NCI-H69 (cell line): ENCODE measurements at regions not wholly inside any gene's neighbourhood (a gene's known extent, or its start where the extent isn't known, plus 50 kb on each side); places are given as distances from the start of the nearest gene placed in this dataset.

Experiments used
- DNase-seq: peaks from one replicate; lab custom pipeline; 2025; lab: John Stamatoyannopoulos, UW

DNA sequence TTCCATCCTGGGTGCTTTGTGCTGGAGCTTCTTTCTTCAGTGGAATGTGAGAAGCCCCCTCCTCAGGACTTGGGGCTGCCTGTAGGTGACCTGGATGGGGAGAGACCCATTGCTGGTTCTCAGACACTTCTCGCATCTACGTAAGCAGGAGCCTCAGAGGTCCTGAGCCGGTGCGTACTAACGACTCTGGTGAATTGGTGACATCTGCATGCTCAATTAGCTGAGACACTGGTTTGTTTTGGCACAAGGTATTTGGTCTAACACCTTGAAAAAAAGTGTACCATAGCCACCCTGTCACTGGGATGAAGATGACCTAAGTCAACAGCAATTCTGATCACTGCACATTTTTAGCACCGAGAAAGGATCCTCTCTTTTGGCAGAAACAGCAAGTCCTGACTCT lies 57.7 kb downstream of the LRRC30 start:
- DNase-seq, result no peak

DNA sequence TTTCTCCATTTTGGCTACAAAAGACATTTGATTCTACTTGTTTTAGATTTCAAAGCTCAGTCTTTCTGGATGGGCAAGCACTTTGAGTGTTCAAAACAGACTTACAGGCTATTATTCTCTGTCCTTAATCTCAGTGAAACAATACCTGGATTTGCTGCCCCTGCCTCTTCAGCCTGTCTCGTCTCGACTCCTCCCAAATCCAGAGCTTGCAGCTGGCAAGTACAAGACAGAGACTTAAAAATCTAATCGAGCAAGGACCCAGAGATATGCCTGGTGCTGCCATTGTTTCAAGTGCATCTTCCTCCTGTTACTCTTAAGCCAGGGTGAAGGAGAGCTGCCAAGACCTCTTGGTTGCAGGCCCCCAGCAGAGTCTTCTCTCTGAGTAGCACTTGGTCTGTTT lies 59.2 kb downstream of the LRRC30 start:
- DNase-seq, result no peak

DNA sequence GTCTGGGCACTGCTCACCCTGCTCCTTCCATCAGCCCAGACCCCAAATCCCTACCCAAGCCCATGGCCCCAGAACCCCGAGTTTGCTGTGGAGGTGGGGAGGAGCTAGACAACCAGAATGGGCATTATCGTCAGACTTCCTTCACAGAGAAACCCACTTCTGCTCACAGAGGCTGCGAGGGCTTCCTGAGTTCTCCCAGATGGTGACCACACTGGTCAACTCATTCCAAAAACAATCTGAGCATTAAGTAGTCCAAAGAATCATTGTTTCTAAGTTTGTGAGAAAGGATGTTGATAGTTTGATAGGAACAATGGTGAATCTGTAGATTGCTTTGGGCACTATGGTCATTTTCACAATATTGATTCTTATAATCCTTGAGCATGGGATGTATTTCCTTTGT lies 60.2 kb downstream of the LRRC30 start:
- DNase-seq, result no peak

DNA sequence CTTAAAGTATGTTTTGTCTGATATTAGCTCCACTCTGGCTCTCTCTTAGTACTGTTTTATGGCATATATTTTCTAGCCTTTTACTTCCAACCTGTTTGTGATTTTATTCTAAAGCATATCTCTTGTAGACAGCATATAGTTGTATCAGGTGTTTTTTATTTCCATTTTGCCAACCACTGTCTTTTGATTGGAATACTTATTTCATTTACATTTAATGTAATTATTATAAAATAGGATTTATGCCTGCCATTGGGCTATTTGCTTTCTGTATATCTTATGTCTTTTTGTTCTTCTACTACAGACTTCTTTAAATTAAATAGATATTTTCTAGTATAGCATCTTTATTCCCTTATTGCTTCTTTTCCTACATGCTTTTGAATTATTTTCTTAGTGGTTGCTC lies 67.3 kb downstream of the LRRC30 start:
- DNase-seq, result no peak

DNA sequence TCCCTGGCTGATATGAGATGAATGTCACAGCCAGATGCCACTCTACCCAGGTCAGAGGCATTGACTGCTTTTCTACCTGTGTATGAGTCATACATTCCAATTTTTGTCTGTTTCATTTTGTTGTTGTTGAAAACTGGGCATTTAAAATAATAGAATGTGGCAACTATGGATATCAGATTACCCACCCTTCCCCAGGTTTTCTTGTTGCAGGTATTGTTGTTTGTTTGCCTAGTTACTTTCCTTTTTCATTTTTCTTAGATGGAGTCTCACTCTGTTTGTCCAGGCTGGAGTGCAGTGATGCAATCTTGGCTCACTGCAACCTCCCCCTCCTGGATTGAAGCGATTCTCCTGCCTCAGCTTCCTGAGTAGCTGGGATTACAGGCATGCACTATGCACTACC lies 70.2 kb downstream of the LRRC30 start:
- peak; percentile 46 for DNase-seq

DNA sequence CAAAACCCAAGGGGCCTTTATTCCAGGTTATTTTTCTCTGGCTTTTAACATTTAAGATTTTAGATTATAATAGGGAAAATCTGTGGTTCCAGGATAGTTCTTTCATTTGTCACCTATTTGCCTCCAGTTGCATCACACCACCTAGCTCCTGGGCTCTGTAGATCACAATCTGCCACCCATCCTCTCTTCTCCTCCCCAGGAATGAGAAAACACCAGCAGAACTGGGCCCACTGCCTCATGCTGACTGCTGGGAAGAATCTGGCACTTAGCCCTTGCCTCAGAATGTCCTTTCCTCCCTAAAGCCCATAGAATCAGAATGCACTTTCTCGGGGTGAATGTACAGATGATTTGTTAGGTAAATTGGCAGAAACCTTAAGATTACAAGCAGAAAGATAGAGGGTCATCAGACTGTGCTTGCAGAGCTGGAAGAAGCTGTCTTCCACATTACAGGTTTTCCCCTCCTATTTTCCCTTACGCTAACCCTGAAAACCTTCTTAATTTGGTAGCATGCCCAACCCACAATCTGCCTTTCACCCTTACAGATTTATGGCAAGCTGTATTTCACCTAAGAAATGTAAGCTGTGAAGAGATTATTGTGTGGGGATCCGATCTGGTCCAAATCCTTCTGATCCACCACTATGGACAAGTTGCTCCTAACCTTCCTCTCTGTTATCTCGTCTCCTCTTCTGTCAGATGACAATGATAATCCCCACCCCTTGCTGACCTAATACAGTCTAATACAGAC lies 72.6 kb downstream of the LRRC30 start:
- no peak for DNase-seq

DNA sequence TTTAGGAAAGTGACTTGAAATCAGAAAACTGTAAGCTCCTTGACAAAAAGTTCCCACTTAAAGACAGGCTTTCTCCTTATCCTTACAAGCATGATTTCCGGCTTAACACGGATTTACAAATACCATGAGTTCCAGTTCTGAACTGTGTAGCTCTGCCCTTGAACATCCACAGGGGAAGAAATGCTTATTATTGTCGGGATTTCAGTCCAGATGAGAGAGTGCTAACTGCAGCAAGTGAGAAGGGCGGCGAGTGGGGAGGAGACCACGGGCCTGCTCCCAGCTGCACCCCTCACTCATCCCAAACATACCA lies 73.1 kb downstream of the LRRC30 start:
- DNase-seq, result no peak

DNA sequence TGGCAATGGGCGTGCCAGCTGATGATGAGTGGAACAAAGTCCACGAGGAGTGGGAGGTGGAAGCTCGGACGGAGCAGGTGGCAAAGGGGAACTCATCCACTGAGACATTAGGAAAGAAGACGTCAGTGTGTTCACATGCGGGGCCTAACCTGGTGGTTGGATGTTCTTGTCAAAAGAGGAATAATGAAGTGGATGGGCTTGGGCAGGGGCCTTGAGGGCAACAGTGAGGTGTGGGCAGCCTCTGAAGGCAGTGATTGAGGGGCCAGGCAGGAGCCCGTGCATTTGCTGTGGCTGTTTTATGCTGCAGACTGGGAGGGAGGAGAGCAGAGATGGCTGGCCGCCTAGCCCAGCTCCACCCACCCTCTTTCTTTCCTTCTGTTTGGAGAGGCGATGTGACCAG lies 74.5 kb downstream of the LRRC30 start:
- no peak for DNase-seq

DNA sequence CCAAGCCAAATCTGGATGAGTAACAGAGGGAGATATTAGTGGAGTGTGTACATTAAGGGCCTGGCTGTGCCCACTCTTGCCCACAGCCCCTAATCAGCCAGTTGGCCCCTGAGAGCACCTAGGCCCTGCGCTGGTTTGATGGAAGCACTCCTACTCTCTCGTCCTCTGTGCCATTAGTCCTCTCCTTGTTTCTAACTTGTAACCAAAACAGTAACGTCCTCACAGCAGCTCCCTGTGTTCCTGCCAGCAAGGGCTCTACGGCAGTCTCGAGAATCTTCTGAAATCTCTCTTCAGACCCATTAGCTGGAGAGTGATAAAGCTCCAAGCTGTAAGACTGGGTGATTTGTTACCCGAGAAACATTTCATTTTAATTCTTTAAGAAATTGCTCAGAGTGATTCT lies 76.1 kb downstream of the LRRC30 start:
- DNase-seq, result no peak

DNA sequence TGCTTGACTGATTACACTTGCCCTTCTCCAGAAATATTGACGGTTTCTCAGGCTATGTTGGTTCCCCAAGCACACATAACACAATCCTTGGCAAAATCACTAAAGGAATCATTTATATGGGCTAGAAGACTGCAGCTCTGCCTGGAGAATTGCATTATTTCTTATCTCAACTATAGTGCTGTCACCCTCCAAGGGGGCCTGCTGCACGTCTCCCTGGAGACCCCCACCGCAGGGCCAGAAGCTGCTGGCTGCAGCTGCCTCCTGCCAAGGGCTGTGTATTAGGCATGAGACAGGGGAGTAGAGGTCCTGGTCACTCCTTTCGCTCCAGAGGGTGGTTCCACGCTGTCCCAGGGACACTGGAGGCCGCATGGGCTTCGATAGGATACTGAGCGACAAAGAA lies 76.6 kb downstream of the LRRC30 start:
- no peak for DNase-seq

DNA sequence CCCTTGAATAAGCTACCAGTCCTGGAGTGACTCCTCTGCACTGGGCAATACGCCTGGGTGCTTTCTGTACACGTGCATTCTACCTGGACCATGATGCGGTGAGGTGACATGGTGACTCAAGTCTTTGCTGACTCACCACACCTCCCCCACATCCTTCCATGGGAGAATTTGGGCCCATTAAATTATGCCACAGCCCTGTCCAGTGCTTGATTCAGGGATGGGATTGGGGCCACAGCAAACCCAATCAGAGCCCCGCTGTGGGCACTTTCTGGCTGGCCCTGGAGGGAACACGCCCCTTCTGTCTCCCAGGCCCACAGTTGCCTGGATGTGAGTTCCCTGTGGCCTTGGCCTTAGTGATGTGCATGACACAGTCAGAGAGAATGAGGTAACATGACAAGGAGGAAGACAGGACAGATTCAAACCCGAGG lies 86.9 kb downstream of the LRRC30 start:
- DNase-seq, result no peak

DNA sequence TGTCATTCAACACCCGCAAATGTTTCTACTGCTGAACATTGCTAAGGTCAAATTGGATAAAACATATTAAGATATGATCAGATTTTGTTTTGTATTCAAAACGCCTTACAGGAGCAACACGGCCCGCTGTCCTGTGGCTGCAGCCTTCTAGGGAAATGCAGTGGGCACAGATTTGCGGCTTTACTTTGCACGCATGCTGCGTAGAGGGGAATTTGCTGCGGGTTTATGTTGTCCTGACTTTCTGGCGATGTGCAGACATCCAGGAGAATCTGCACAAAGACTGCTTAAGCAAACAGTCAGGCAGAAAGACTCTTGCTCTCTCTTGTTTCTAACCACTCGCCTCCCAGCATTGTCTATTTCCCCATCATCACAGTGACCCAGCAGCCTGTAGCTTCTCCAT lies 88.3 kb downstream of the LRRC30 start:
- DNase-seq, result no peak

DNA sequence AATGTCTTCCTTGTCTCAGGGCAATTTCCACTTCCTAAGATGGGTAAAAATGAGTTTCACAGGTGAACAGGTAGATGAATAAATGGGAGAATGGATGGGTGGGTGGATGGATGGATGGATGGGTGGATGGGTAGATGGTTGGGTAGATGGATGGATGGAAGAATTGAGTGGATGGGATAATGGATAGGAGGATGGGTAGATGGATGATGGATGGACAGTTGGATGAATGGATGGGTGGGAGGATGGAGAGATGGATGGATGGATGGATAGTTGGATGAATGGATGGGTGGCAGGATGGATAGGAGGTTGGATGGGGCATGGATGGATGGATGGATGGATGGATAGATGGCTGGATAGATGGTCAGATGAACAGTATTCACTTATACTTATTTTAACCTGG lies 90.9 kb downstream of the LRRC30 start:
- DNase-seq, result no peak

DNA sequence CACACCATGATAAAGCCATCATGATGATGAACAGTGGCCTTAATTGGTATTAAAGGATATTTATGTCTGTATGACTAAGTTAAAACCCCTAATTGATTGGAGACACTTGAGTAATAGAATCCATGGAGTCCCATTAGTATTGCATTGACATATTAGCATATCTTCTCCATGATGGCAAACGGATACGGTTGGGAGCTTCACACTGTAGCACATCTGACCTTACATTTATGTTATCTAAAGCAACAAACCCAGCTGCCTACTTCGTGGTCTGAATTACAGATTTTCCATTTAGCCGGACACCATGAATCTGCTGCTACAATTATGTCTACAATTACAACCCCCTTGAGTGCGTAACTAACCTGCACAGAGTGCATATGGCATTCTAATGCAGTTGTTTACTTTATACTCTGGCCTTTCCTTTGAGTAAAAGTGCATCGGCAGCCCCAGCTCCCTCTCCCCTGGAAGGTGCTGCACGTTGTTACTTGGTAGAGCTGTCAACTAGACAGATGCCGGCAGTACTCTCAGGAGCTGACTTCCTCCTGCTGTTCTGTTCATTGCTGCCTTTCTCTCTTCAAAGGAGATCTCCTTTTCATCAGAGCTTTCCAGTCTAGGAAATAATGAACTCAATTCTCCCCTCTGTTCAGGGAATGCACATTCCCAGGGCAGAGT lies 92.1 kb downstream of the LRRC30 start:
- peak; percentile 60 for DNase-seq

DNA sequence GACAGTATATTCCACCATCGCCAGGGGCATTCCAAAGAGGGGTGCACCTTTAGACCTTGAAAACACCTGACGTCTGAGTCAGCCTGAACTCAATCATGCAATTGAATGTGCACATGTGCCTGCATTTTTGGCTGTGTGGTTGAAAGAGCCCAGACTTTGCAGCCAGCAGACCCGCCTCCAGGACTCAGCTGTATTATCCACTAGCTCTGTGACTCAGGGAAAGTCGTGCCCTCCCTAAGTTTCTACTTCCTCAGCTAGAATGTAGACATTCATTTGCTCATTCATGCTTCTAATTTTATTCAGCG lies 94.2 kb downstream of the LRRC30 start:
- no peak for DNase-seq

DNA sequence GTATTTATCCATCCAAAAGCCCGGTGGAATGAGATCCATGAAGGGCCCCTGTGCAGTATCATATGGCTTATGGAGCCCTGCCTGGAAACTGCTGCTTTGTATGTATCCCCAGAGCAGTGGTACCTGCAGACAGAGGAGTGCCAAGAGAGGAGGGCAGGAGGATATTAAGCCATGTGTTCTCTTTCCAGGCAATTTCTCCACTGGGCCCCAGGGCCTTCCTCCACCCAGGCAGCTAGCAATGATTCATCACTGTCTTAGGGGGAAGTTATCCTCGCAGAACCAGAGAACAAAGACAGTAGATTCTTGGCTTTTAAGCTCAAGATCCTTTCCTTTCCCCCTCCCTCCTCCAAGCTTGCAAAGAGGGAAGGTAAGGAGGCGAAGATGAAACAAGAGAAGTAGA lies 98.1 kb downstream of the LRRC30 start:
- DNase-seq, result no peak

DNA sequence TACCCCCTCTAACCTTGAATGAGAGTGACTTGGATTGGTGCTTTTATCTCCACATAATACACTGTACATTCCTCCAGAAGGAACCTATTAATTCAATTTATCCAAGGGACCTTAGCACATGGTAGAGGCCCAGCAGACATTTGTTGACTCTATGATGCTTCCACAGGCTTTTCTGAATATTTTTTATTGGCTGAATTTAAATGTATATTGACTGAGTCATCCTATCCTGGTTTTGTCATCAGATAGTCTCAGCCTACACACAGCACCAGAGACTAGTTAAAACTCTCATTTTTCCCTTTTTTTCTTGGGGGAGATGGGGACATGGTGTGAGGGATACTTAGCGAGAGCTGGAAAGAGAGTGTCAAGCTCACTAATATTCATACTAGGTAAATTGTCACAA lies 101.6 kb downstream of the LRRC30 start:
- DNase-seq, result no peak

DNA sequence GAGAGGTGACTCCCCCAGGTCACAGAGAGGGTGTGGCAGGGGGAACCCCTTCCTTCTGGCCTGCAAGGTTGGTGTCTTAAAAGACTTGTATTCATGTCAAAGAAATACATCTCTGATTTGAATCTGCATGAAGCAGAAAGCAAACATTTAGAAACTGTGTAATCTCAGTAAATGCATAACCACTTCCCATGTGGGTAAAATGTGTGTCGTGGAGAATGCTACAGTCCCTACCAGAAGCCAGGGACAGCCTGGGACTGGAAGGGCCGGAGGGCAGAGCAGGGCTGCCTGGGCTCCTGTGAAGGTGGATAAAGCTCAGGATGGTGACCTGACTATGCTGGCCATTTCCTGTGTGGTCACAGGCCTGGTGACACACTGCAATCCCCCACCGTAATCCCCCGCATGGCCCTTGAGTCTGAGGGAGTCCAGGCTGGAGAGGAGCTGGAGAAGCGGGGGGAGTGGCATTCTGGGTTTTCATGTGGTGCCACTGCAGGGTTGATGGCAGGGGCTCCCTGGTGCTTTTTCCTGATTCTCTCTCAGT lies 102.2 kb downstream of the LRRC30 start:
- no peak for DNase-seq

DNA sequence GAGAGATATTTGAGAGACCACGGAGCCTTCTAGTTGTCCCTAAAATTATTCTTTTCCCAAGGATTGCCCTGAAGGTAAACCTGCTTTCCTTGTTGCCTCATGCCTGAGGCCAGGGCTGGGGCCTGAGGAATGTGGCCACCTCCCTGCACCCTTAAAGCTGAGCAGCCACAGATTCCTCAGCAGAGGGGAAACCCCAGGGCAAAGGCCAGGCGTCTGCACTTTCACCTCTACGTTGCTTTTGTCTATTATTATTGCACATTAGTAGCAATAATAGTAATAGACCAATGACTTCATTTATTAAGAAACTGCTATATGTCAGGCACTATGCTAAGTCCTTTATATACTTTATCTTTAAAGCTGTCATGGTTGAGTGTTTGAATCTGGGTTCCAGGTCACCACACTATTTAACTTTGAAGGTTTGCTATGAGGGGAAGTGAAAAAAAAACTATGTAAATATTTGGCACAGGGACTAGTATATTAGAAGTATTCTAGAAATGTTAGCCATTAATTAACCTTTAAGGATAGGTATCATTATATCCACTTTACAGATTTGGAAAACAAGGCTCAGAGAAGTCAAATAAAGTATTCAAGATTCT lies 104.2 kb downstream of the LRRC30 start:
- no peak for DNase-seq

DNA sequence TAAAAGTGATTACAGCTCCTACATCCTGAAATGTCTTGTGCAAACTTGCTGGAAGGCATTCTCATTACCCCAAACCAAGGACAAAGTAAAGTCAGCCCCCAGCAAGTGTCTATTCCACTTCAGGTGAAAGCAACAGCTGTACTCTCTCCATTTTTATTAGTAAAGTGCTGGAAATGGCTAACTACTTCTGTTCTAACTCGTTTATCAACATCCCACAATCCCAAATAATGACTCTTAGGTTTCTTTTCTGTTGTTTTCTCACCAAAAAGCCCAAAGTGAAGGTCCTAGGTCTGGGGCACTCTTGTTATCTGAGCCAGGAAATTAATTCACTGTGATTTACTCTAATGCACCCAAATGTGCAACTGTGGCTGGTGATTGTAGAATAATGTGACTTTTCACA lies 105.7 kb downstream of the LRRC30 start:
- no peak for DNase-seq

DNA sequence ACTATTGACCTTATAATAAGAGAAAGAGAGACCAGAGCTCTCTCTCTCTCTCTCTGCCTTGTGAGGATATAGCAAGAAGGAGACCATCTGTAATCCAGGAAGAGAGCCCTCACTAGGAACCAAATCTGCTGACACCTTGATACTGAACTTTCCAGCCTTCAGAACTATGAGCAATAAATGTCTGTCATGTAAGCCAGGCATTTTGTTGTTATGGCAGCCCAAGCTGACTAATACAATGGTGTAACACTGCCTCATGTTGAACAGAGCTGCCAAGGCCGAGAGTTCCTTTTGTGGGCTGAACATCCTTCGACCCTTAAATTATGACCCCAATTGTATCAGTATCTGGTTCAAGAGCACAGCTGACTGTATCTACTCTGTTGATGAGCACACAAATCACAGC lies 108.0 kb downstream of the LRRC30 start:
- DNase-seq, result no peak

DNA sequence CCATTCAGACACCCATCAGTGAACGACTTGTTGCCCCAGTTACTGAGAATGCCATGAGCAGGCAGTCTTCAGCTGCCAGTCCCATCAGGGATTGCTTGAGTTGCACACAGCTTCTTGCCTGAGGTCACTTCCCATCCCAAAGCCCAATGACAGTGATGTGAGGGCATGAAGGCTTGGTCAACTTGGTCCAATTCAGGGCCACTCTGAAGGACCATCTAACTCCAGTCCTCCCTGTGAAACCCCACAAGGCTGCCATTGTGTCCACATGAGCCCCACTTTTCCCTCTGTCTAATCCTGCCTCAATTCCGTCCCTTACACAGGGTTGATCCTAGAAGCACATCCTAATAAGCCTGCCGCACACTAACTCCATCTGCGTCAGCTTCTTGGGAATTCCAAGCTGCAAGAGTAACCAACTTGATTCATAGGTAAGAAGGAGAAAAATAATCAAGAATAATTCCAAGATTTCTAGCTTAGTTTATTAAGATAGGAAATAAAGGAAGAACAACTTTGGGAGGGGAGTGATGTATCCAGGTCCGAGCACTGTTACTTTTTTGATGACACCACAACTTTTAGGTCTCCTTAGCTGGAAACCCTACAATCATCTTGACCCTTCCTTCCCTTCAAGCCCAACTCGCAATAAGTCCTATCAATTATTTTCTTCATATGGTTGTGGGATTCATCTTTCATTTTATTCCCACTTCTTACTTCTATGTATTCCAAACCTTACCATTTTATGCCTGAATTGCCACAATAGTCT lies 110.9 kb downstream of the LRRC30 start:
- no peak for DNase-seq
